Fibroblast of lung (primary cell): ENCODE measurements at regions not wholly inside any gene's neighbourhood (a gene's known extent, or its start where the extent isn't known, plus 50 kb on each side); places are given as distances from the start of the nearest gene placed in this dataset.

Experiments used
- EZH2 ChIP-seq: IDR thresholded peaks from 2 replicates; pipeline ENCODE4 v1.5.1; 2012; ENCODE audit warnings: low read length, control low read depth, mild to moderate bottlenecking; ENCODE audit errors: missing control alignments
- TF ChIP-seq, protein P1 (sequence below), 2 donors: IDR thresholded peaks in 1 of 2; conservative IDR thresholded peaks in 1 of 2; 1 replicate in 1 of 2; 2 replicates in 1 of 2; pipeline ENCODE4 v1.5.1; 2011 to 2012; ENCODE audit warnings: low read length in 2 of 2, control low read depth in 1 of 2, inconsistent platforms in 1 of 2, low read depth in 1 of 2, mild to moderate bottlenecking in 1 of 2

DNA sequence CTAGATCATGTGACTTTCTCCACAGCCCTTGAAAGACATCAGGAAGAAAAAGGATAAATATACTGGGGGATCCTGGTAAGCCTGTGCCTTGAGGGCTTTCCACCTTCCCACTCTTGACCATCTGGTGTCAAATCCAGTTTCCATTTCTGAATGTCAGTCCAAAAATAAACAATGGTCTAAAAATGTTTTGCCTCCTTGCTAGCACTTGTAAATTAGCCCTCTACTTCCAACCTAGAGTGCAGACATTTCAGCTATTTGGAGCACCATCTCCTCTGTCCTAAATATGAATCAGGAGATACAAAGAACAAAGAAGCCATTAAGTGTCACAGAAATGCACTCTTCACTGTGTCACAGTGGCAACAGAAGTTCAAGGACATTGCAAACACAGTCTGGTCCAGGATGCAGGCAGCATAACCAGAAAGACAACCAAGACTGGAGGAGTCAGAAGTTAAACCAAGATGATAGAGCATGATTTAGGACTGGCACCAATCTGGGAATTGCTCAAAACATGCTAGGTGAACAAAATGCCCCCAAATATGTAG is 88.1 kb downstream of the CCDC34 start:
- no peak for TF ChIP-seq EZH2
- TF ChIP-seq, protein P1, sequence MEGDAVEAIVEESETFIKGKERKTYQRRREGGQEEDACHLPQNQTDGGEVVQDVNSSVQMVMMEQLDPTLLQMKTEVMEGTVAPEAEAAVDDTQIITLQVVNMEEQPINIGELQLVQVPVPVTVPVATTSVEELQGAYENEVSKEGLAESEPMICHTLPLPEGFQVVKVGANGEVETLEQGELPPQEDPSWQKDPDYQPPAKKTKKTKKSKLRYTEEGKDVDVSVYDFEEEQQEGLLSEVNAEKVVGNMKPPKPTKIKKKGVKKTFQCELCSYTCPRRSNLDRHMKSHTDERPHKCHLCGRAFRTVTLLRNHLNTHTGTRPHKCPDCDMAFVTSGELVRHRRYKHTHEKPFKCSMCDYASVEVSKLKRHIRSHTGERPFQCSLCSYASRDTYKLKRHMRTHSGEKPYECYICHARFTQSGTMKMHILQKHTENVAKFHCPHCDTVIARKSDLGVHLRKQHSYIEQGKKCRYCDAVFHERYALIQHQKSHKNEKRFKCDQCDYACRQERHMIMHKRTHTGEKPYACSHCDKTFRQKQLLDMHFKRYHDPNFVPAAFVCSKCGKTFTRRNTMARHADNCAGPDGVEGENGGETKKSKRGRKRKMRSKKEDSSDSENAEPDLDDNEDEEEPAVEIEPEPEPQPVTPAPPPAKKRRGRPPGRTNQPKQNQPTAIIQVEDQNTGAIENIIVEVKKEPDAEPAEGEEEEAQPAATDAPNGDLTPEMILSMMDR (conservative IDR thresholded peaks at IDR 0.05 in 1 of 2, IDR thresholded peaks at IDR 0.05 in 1 of 2; ENCODE audit: low read depth in 1 of 2, low read length in 2 of 2), result no peak
